OCI-LY3 (cell line): ENCODE measurements at regions not wholly inside any gene's neighbourhood (a gene's known extent, or its start where the extent isn't known, plus 50 kb on each side); places are given as distances from the start of the nearest gene placed in this dataset.

Experiments
- CTCF ChIP-seq: fragments of 200-600, 300-600 bp; sonication (generic); IDR thresholded peaks from 2 replicates; pipeline ENCODE4 v1.5.1; 2014; ENCODE audit warnings: antibody characterized with exemption, low read length, low read depth
- EZH2phosphoT487 ChIP-seq: fragments of 200-600 bp; shearing (Covaris generic); IDR thresholded peaks from 2 replicates; pipeline ENCODE4 v1.6.1; 2018; ENCODE audit warnings: antibody characterized with exemption, mixed run types, low read depth

GRCh38 chr12:105610459-105610858 is 280.0 kb downstream of the C12orf75 start:
- TF ChIP-seq CTCF (no peak), EZH2phosphoT487 (no peak)
